ENCODE measurements at regions not wholly inside any gene's neighbourhood (a gene's known extent, or its start where the extent isn't known, plus 50 kb on each side); places are given as distances from the start of the nearest gene placed in this dataset.

DNA sequence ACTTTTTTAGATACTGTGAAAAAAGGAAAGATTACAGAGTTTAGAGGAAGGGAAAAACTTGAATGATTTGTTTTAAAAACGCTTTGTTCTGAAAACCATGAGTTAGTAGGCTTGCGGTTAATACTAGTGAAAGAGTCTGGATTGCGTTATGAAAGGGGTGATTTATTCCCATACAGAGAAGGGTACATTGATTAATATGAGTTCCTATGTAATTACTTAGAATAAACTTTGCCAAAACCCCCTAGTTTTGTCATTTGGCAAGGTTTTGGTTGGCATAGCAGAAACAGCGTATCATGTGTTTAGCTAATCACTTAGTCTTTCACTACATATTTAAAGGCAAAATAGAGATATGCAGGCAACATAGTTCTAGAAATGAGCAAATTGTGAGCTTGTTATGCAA is 91.2 kb upstream of the POT1 start:
- no peak overlapping the region for H3K4me3 Mint-ChIP-seq
- Histone ChIP-seq H3K4me1 (ENCODE audit: control insufficient read depth in 1 of 2, insufficient read depth in 2 of 2, low read length in 2 of 2) (no peaks in the 10 kb centered on the region), H3K36me3 (replicated peaks in 1 of 2; ENCODE audit: control insufficient read depth in 1 of 2, insufficient read depth in 2 of 2, low read length in 2 of 2) (no peaks in the 10 kb centered on the region), H3K79me2 (ENCODE audit: insufficient read depth, low read length) (no peaks in the 10 kb centered on the region), H3K4me2 (replicated peaks; ENCODE audit: extremely low read depth, low read length, poor library complexity, severe bottlenecking) (no peak overlapping the region), H3K9me3 (replicated peaks in 1 of 2; ENCODE audit: control insufficient read depth in 1 of 2, insufficient read depth in 1 of 2, low read length in 2 of 2) (no peaks in the 10 kb centered on the region), H3K9ac (ENCODE audit: insufficient read depth, low read length, poor library complexity, severe bottlenecking) (no peak overlapping the region), H3K4me3 (replicated peaks in 1 of 3; ENCODE audit: low read depth in 2 of 3, low read length in 3 of 3) (no peak overlapping the region), H3K27me3 (ENCODE audit: control insufficient read depth in 2 of 2, insufficient read depth in 2 of 2, low read length in 2 of 2) (no peaks in the 10 kb centered on the region), H4K20me1 (ENCODE audit: insufficient read depth, low read length) (no peaks in the 10 kb centered on the region), H2AFZ (ENCODE audit: insufficient read depth, low read depth, low read length, poor library complexity, severe bottlenecking) (no peak overlapping the region), H3K27ac (ENCODE audit: low read depth in 1 of 2, low read length in 2 of 2) (no peak overlapping the region)
- intact Hi-C loops (cut with micrococcal nuclease) = no loop called here
- DNase-seq = no peak
- 100% methylated on average over 1 of the region's 4 CpGs for WGBS (ENCODE audit: insufficient coverage)
- no peak overlapping the region for H3K27ac Mint-ChIP-seq
- H3K36me3 Mint-ChIP-seq = no peaks in the 10 kb centered on the region
- peaks cover 0 to 1% (median 0%) of the 10 kb centered on the region in 3 donors for H3K27me3 Mint-ChIP-seq (ENCODE audit: low read depth in 3 of 3)
- TF ChIP-seq, protein P1, sequence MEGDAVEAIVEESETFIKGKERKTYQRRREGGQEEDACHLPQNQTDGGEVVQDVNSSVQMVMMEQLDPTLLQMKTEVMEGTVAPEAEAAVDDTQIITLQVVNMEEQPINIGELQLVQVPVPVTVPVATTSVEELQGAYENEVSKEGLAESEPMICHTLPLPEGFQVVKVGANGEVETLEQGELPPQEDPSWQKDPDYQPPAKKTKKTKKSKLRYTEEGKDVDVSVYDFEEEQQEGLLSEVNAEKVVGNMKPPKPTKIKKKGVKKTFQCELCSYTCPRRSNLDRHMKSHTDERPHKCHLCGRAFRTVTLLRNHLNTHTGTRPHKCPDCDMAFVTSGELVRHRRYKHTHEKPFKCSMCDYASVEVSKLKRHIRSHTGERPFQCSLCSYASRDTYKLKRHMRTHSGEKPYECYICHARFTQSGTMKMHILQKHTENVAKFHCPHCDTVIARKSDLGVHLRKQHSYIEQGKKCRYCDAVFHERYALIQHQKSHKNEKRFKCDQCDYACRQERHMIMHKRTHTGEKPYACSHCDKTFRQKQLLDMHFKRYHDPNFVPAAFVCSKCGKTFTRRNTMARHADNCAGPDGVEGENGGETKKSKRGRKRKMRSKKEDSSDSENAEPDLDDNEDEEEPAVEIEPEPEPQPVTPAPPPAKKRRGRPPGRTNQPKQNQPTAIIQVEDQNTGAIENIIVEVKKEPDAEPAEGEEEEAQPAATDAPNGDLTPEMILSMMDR (IDR thresholded peaks at IDR 0.05) = no peak
- H3K4me1 Mint-ChIP-seq = no peaks in the 10 kb centered on the region
- peaks cover 0 to 8% (median 2%) of the 10 kb centered on the region in 7 donors for H3K9me3 Mint-ChIP-seq

DNA sequence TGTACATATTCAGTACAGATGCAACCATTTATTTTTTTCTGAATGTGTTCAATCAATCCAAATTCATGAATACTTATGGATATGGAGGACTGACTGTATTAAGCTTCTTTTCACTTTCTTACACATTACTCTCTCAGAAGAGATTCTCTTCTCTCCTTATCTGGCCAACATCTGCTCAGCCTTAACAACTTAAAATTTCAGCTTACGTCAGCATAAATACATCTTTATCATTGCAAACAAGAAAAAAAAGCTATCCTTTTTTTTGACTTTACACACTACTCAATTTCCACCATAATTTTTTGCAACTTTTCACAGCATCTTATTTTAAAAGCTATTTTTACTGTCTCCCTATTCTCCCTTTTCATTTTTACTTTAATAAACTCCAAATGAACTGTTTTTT is 80.9 kb upstream of the POT1 start:
- Histone ChIP-seq H3K27ac (ENCODE audit: low read depth in 1 of 2, low read length in 2 of 2) (no peak overlapping the region), H4K20me1 (ENCODE audit: insufficient read depth, low read length) (no peaks in the 10 kb centered on the region), H3K4me2 (replicated peaks; ENCODE audit: extremely low read depth, low read length, poor library complexity, severe bottlenecking) (no peak overlapping the region), H3K9ac (ENCODE audit: insufficient read depth, low read length, poor library complexity, severe bottlenecking) (no peak overlapping the region), H3K9me3 (replicated peaks in 1 of 2; ENCODE audit: control insufficient read depth in 1 of 2, insufficient read depth in 1 of 2, low read length in 2 of 2) (peaks cover 0 to 3% of the 10 kb centered on the region in 2 donors), H3K27me3 (ENCODE audit: control insufficient read depth in 2 of 2, insufficient read depth in 2 of 2, low read length in 2 of 2) (no peaks in the 10 kb centered on the region), H3K36me3 (replicated peaks in 1 of 2; ENCODE audit: control insufficient read depth in 1 of 2, insufficient read depth in 2 of 2, low read length in 2 of 2) (no peaks in the 10 kb centered on the region), H3K4me3 (replicated peaks in 1 of 3; ENCODE audit: low read depth in 2 of 3, low read length in 3 of 3) (no peak overlapping the region), H3K79me2 (ENCODE audit: insufficient read depth, low read length) (no peaks in the 10 kb centered on the region), H2AFZ (ENCODE audit: insufficient read depth, low read depth, low read length, poor library complexity, severe bottlenecking) (no peak overlapping the region), H3K4me1 (ENCODE audit: control insufficient read depth in 1 of 2, insufficient read depth in 2 of 2, low read length in 2 of 2) (no peaks in the 10 kb centered on the region)
- Mint-ChIP-seq H3K27me3 (ENCODE audit: low read depth in 3 of 3) (peaks cover 0 to 2% (median 0%) of the 10 kb centered on the region in 3 donors), H3K9me3 (peaks cover 0 to 4% (median 0%) of the 10 kb centered on the region in 7 donors), H3K4me3 (no peak overlapping the region), H3K36me3 (no peaks in the 10 kb centered on the region), H3K27ac (no peak overlapping the region), H3K4me1 (no peaks in the 10 kb centered on the region)
- WGBS (ENCODE audit: insufficient coverage) = 100% methylated on average over 1 of the region's 1 CpG
- no peak for DNase-seq
- intact Hi-C loops (cut with micrococcal nuclease) = no loop called here
- TF ChIP-seq, protein P1 (IDR thresholded peaks at IDR 0.05) = no peak

All from CD14-positive monocyte (primary cell).